PFSK-1 (cell line): ENCODE measurements at regions not wholly inside any gene's neighbourhood (a gene's known extent, or its start where the extent isn't known, plus 50 kb on each side); places are given as distances from the start of the nearest gene placed in this dataset.

Source experiments
- POLR2AphosphoS5 ChIP-seq: IDR thresholded peaks from 2 replicates; pipeline ENCODE4 v1.6.1; 2012; ENCODE audit warnings: low read depth, mild to moderate bottlenecking, control low read depth, low read length, moderate library complexity
- SIN3A ChIP-seq: IDR thresholded peaks from 2 replicates; pipeline ENCODE4 v1.6.1; 2012; ENCODE audit warnings: mild to moderate bottlenecking, low read length, moderate library complexity, borderline replicate concordance; ENCODE audit not compliant: insufficient read depth
- TAF1 ChIP-seq: IDR thresholded peaks from 2 replicates; pipeline ENCODE4 v1.6.1; 2012; ENCODE audit warnings: low read length, control low read depth, borderline replicate concordance; ENCODE audit not compliant: insufficient read depth
- TF ChIP-seq, protein P1 (sequence below), 2 experiments: IDR thresholded peaks; 2 replicates each; pipeline versions ENCODE4 v1.6.1 to v1.8.0; 2011 to 2012; ENCODE audit warnings: low read depth in 2 of 2, low read length in 2 of 2, control low read depth in 1 of 2, inconsistent platforms in 1 of 2, mild to moderate bottlenecking in 1 of 2, moderate library complexity in 1 of 2; ENCODE audit not compliant: insufficient read depth in 1 of 2

DNA sequence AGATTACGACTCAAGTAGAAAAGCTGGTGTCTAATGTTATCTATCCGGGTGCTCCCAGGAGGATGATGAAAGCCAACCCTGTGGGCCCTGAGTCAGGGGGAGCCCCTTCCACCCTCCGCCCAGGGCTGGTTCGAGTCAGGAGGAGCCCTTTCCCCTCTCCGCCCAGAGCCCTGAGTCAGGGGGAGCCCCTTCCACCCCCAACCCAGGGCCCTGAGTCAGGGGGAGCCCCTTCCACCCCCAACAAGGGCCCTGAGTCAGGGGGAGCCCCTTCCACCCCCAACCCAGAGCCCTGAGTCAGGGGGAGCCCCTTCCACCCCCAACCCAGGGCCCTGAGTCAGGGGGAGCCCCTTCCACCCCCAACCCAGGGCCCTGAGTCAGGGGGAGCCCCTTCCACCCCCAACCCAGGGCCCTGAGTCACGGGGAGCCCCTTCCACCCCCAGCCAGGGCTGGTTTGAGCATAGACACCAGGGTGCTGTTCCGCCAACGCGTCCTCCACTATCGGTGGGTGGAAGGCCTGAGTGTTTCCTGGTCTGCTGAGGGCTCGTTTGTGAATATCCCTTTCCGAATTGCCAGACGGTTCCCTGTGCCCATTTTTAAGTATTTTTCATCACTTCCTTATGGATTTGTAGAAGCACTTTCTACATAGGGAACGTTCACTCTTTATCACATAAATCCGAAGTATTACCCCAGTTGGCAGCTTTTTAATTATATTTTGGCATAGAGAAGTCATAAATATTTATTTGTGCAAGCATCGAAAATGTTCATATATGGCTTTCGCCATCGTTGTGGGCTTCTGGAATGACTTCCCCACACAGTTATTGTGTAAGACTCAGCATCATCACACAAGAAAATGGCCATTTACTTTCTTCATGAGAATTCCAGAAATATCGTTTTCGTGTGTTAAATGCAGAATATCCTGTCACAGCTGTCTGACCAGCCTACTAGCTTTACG, 380.6 kb downstream of the BRD1 start:
- TF ChIP-seq POLR2AphosphoS5, result no peak
- TF ChIP-seq TAF1, result no peak
- TF ChIP-seq, protein P1, sequence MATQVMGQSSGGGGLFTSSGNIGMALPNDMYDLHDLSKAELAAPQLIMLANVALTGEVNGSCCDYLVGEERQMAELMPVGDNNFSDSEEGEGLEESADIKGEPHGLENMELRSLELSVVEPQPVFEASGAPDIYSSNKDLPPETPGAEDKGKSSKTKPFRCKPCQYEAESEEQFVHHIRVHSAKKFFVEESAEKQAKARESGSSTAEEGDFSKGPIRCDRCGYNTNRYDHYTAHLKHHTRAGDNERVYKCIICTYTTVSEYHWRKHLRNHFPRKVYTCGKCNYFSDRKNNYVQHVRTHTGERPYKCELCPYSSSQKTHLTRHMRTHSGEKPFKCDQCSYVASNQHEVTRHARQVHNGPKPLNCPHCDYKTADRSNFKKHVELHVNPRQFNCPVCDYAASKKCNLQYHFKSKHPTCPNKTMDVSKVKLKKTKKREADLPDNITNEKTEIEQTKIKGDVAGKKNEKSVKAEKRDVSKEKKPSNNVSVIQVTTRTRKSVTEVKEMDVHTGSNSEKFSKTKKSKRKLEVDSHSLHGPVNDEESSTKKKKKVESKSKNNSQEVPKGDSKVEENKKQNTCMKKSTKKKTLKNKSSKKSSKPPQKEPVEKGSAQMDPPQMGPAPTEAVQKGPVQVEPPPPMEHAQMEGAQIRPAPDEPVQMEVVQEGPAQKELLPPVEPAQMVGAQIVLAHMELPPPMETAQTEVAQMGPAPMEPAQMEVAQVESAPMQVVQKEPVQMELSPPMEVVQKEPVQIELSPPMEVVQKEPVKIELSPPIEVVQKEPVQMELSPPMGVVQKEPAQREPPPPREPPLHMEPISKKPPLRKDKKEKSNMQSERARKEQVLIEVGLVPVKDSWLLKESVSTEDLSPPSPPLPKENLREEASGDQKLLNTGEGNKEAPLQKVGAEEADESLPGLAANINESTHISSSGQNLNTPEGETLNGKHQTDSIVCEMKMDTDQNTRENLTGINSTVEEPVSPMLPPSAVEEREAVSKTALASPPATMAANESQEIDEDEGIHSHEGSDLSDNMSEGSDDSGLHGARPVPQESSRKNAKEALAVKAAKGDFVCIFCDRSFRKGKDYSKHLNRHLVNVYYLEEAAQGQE (IDR thresholded peaks at IDR 0.05; ENCODE audit: insufficient read depth in 1 of 2, low read depth in 2 of 2, low read length in 2 of 2), result no peak
- no peak for TF ChIP-seq SIN3A
